ENCODE measurements at regions not wholly inside any gene's neighbourhood (a gene's known extent, or its start where the extent isn't known, plus 50 kb on each side); places are given as distances from the start of the nearest gene placed in this dataset.

DNA sequence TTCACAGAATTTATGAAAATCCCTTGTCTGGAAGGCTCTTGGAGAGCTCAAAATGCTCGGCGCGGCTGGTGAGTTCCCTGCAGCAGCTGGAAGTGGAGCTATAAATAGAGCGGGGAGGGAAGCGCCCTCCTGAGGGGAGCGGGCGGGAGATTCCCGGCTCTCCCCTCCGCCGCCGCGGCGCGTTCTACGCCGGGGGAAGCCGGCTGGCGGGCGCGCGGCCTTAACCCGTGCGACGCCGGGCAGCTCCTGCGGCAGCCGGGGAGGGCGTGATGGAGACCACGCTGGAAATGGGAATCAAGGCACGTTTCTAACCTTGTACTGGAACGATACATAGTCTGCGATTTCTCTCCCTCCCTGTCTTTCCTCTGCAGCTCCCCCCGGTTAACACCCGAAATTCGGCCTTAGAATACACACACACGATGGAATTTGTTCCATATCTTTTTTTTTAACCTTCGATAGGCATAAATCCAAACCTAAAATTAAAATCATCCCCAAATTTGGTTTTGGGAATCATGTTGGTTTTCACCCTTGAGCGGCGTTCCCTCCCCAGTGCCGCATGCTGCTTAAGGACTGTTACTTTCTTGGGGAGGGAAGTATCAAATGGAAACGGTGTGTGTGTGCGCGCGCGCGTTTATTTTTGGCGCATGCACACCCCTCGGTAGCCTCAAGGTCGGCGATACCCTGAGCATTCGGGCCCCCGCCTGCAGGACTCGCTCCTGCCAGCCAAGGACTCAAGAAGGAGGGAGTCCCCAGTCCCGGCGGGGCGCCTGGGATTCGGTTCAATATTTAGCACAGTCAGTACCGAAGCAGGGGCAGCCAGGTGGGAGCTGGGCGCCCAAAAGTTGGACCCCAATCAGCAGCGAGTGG, 306.3 kb upstream of the KCNN2 start:
- TF ChIP-seq, protein P1, sequence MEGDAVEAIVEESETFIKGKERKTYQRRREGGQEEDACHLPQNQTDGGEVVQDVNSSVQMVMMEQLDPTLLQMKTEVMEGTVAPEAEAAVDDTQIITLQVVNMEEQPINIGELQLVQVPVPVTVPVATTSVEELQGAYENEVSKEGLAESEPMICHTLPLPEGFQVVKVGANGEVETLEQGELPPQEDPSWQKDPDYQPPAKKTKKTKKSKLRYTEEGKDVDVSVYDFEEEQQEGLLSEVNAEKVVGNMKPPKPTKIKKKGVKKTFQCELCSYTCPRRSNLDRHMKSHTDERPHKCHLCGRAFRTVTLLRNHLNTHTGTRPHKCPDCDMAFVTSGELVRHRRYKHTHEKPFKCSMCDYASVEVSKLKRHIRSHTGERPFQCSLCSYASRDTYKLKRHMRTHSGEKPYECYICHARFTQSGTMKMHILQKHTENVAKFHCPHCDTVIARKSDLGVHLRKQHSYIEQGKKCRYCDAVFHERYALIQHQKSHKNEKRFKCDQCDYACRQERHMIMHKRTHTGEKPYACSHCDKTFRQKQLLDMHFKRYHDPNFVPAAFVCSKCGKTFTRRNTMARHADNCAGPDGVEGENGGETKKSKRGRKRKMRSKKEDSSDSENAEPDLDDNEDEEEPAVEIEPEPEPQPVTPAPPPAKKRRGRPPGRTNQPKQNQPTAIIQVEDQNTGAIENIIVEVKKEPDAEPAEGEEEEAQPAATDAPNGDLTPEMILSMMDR (IDR thresholded peaks at IDR 0.05; ENCODE audit: low read depth, low read length, poor library complexity, severe bottlenecking) = no peak
- TF ChIP-seq EZH2phosphoT487 (IDR thresholded peaks at IDR 0.05; ENCODE audit: borderline replicate concordance, low read length) = no peak
